Activated CD4-positive, alpha-beta memory T cell treated with anti-CD3 and anti-CD28 coated beads, Interleukin-2, amount 10 ng/mL, durations not matched to agents 7 days and 5 days (primary cell): ENCODE measurements at regions not wholly inside any gene's neighbourhood (a gene's known extent, or its start where the extent isn't known, plus 50 kb on each side); places are given as distances from the start of the nearest gene placed in this dataset.
"Not testable (repeated sequence)": the region's sequence is repeated elsewhere in the genome, so short reads cannot be mapped to it uniquely, and the experiment has no call there.

ENCODE experiments used
- CTCF ChIA-PET: fragments of 350-600 bp; sonication (Branson Sonifier 250); formaldehyde crosslinking; loops from one replicate; lab custom pipeline; 2021; ENCODE audit warnings: antibody characterized with exemption, inconsistent platforms; lab: Charles Lee
- POLR2A ChIA-PET: fragments of 350-600 bp; sonication (Branson Sonifier 250); formaldehyde crosslinking; loops from one replicate; lab custom pipeline; 2021; ENCODE audit warnings: antibody characterized with exemption; lab: Charles Lee
- DNase-seq: peaks from one replicate; pipeline ENCODE4 v3.0.0-alpha.2; 2020
- H3K27ac Mint-ChIP-seq: one replicate; pipeline ENCODE4 v1.8.0; 2021; ENCODE audit warnings: mild to moderate bottlenecking, mixed read lengths
- H3K27me3 Mint-ChIP-seq: one replicate; pipeline ENCODE4 v1.8.0; 2021; ENCODE audit warnings: mixed read lengths
- H3K36me3 Mint-ChIP-seq: one replicate; pipeline ENCODE4 v1.8.0; 2021; ENCODE audit warnings: low read depth, mixed read lengths
- H3K4me1 Mint-ChIP-seq: one replicate; pipeline ENCODE4 v1.8.0; 2021; ENCODE audit warnings: mixed read lengths
- H3K4me3 Mint-ChIP-seq: one replicate; pipeline ENCODE4 v1.8.0; 2021; ENCODE audit warnings: mild to moderate bottlenecking, mixed read lengths
- H3K9me3 Mint-ChIP-seq: one replicate; pipeline ENCODE4 v1.8.0; 2021; ENCODE audit warnings: mixed read lengths

- POLR2A ChIA-PET: no interaction called here
- Mint-ChIP-seq H3K27me3 (no peaks in the 10 kb centered on the region), H3K4me1 (no peaks in the 10 kb centered on the region), H3K4me3 (no peak overlapping the region), H3K27ac (no peak overlapping the region), H3K36me3 (no peaks in the 10 kb centered on the region), H3K9me3 (no peaks in the 10 kb centered on the region)
- CTCF ChIA-PET: no interaction called here
- DNase-seq: no peak
These were observed 329.5 kb upstream of the SOX9 start for GRCh38 chr17:71791311-71791710.

GRCh38 chr17:71792966-71793365 lies 327.9 kb upstream of the SOX9 start:
- CTCF ChIA-PET: no interaction called here
- Mint-ChIP-seq H3K9me3 (no peaks in the 10 kb centered on the region), H3K27me3 (no peaks in the 10 kb centered on the region), H3K36me3 (no peaks in the 10 kb centered on the region), H3K4me3 (no peak overlapping the region), H3K27ac (no peak overlapping the region), H3K4me1 (no peaks in the 10 kb centered on the region)
- DNase-seq: no peak
- POLR2A ChIA-PET: no interaction called here

GRCh38 chr17:71793518-71793917 lies 327.3 kb upstream of the SOX9 start:
- Mint-ChIP-seq H3K27me3 (no peaks in the 10 kb centered on the region), H3K4me1 (no peaks in the 10 kb centered on the region), H3K27ac (no peak overlapping the region), H3K9me3 (no peaks in the 10 kb centered on the region), H3K36me3 (no peaks in the 10 kb centered on the region), H3K4me3 (no peak overlapping the region)
- no peak for DNase-seq
- ChIA-PET POLR2A (no interaction called here), CTCF (no interaction called here)

- Mint-ChIP-seq H3K36me3 (no peaks in the 10 kb centered on the region), H3K4me1 (no peaks in the 10 kb centered on the region), H3K9me3 (no peaks in the 10 kb centered on the region), H3K27me3 (no peaks in the 10 kb centered on the region), H3K4me3 (no peak overlapping the region), H3K27ac (no peak overlapping the region)
- POLR2A ChIA-PET: no interaction called here
- CTCF ChIA-PET: no interaction called here
- no peak for DNase-seq
These were observed 322.1 kb upstream of the SOX9 start for GRCh38 chr17:71798701-71799100.

- ChIA-PET CTCF (no interaction called here), POLR2A (no interaction called here)
- Mint-ChIP-seq H3K27ac (no peak overlapping the region), H3K4me1 (no peaks in the 10 kb centered on the region), H3K9me3 (no peaks in the 10 kb centered on the region), H3K27me3 (no peaks in the 10 kb centered on the region), H3K4me3 (no peak overlapping the region), H3K36me3 (no peaks in the 10 kb centered on the region)
- no peak for DNase-seq
These were observed 321.2 kb upstream of the SOX9 start for GRCh38 chr17:71799657-71800056.

- POLR2A ChIA-PET: no interaction called here
- H3K27me3 Mint-ChIP-seq: no peaks in the 10 kb centered on the region
- H3K4me1 Mint-ChIP-seq: no peaks in the 10 kb centered on the region
- H3K9me3 Mint-ChIP-seq: peaks cover 2% of the 10 kb centered on the region
- H3K4me3 Mint-ChIP-seq: no peak overlapping the region
- no peak overlapping the region for H3K27ac Mint-ChIP-seq
- CTCF ChIA-PET: no interaction called here
- H3K36me3 Mint-ChIP-seq: no peaks in the 10 kb centered on the region
- DNase-seq: no peak
These were observed 319.5 kb upstream of the SOX9 start for GRCh38 chr17:71801301-71801700.

GRCh38 chr17:71802663-71803062 lies 318.2 kb upstream of the SOX9 start:
- CTCF ChIA-PET: no interaction called here
- no peak overlapping the region for H3K27ac Mint-ChIP-seq
- no peak for DNase-seq
- no peaks in the 10 kb centered on the region for H3K27me3 Mint-ChIP-seq
- no peak overlapping the region for H3K4me3 Mint-ChIP-seq
- peaks cover 5% of the 10 kb centered on the region for H3K9me3 Mint-ChIP-seq
- H3K36me3 Mint-ChIP-seq: no peaks in the 10 kb centered on the region
- no peaks in the 10 kb centered on the region for H3K4me1 Mint-ChIP-seq
- POLR2A ChIA-PET: no interaction called here

- CTCF ChIA-PET: no interaction called here
These were observed 317.1 kb upstream of the SOX9 start for GRCh38 chr17:71803656-71804284.

GRCh38 chr17:71809537-71809936 lies 311.3 kb upstream of the SOX9 start:
- H3K27me3 Mint-ChIP-seq: no peaks in the 10 kb centered on the region
- no peaks in the 10 kb centered on the region for H3K4me1 Mint-ChIP-seq
- no peaks in the 10 kb centered on the region for H3K36me3 Mint-ChIP-seq
- H3K4me3 Mint-ChIP-seq: no peak overlapping the region
- no peak for DNase-seq
- no peak overlapping the region for H3K27ac Mint-ChIP-seq
- POLR2A ChIA-PET: no interaction called here
- CTCF ChIA-PET: no interaction called here
- peaks cover 10% of the 10 kb centered on the region for H3K9me3 Mint-ChIP-seq

More at GRCh38 chr17:71803656-71804284, 317.1 kb upstream of the SOX9 start:
- Mint-ChIP-seq H3K9me3 (peaks cover 6% of the 10 kb centered on the region), H3K27ac (no peak overlapping the region), H3K4me1 (no peaks in the 10 kb centered on the region), H3K27me3 (no peaks in the 10 kb centered on the region), H3K4me3 (no peak overlapping the region), H3K36me3 (no peaks in the 10 kb centered on the region)
- DNase-seq: no peak
- POLR2A ChIA-PET: no interaction called here

- H3K36me3 Mint-ChIP-seq, H3K4me3 Mint-ChIP-seq, POLR2A ChIA-PET, DNase-seq, H3K4me1 Mint-ChIP-seq, CTCF ChIA-PET, H3K9me3 Mint-ChIP-seq, H3K27me3 Mint-ChIP-seq, H3K27ac Mint-ChIP-seq: not testable (repeated sequence)
These were observed 307.0 kb upstream of the SOX9 start for GRCh38 chr17:71813861-71814260.

GRCh38 chr17:71821511-71821910 lies 299.3 kb upstream of the SOX9 start:
- H3K9me3 Mint-ChIP-seq: no peaks in the 10 kb centered on the region
- ChIA-PET POLR2A (no interaction called here), CTCF (no interaction called here)

GRCh38 chr17:71824671-71825070 lies 296.1 kb upstream of the SOX9 start:
- no peaks in the 10 kb centered on the region for H3K4me1 Mint-ChIP-seq
- H3K9me3 Mint-ChIP-seq: no peaks in the 10 kb centered on the region
- H3K36me3 Mint-ChIP-seq: no peaks in the 10 kb centered on the region
- H3K4me3 Mint-ChIP-seq: no peak overlapping the region
- H3K27ac Mint-ChIP-seq: no peak overlapping the region
- ChIA-PET CTCF (no interaction called here), POLR2A (no interaction called here)
- DNase-seq: no peak
- H3K27me3 Mint-ChIP-seq: no peaks in the 10 kb centered on the region

More at GRCh38 chr17:71821511-71821910, 299.3 kb upstream of the SOX9 start:
- Mint-ChIP-seq H3K27me3 (no peaks in the 10 kb centered on the region), H3K4me1 (no peaks in the 10 kb centered on the region), H3K27ac (no peak overlapping the region), H3K4me3 (no peak overlapping the region), H3K36me3 (no peaks in the 10 kb centered on the region)
- no peak for DNase-seq

- CTCF ChIA-PET: no interaction called here
- H3K4me1 Mint-ChIP-seq: no peaks in the 10 kb centered on the region
- H3K36me3 Mint-ChIP-seq: no peaks in the 10 kb centered on the region
- H3K27ac Mint-ChIP-seq: no peak overlapping the region
- no peaks in the 10 kb centered on the region for H3K27me3 Mint-ChIP-seq
- POLR2A ChIA-PET: no interaction called here
- no peak overlapping the region for H3K4me3 Mint-ChIP-seq
- DNase-seq: no peak
- no peaks in the 10 kb centered on the region for H3K9me3 Mint-ChIP-seq
These were observed 295.1 kb upstream of the SOX9 start for GRCh38 chr17:71825687-71826086.

- H3K27ac Mint-ChIP-seq: no peak overlapping the region
- H3K4me1 Mint-ChIP-seq: no peaks in the 10 kb centered on the region
- no peaks in the 10 kb centered on the region for H3K27me3 Mint-ChIP-seq
- CTCF ChIA-PET: no interaction called here
- no peak for DNase-seq
- no peak overlapping the region for H3K4me3 Mint-ChIP-seq
- POLR2A ChIA-PET: no interaction called here
- H3K9me3 Mint-ChIP-seq: no peaks in the 10 kb centered on the region
- H3K36me3 Mint-ChIP-seq: no peaks in the 10 kb centered on the region
These were observed 292.6 kb upstream of the SOX9 start for GRCh38 chr17:71828182-71828596.
